VCaP (cell line): ENCODE measurements at regions not wholly inside any gene's neighbourhood (a gene's known extent, or its start where the extent isn't known, plus 50 kb on each side); places are given as distances from the start of the nearest gene placed in this dataset.
A peak's percentile ranks its signal among the peaks of the same experiment; 100 is the strongest.
"Not testable (repeated sequence)": the region's sequence is repeated elsewhere in the genome, so short reads cannot be mapped to it uniquely, and the experiment has no call there.

ENCODE experiments used
- H3K27ac ChIP-seq: fragments of 450-650 bp; 2 replicates; pipeline ENCODE4 v1.5.1; 2017
- TF ChIP-seq, protein P1 (sequence below): fragments of 450-650 bp; conservative IDR thresholded peaks from 2 replicates; pipeline ENCODE4 v1.5.1; 2017; ENCODE audit warnings: mild to moderate bottlenecking, moderate library complexity

- H3K27ac ChIP-seq: no peak overlapping the region
- TF ChIP-seq, protein P1, sequence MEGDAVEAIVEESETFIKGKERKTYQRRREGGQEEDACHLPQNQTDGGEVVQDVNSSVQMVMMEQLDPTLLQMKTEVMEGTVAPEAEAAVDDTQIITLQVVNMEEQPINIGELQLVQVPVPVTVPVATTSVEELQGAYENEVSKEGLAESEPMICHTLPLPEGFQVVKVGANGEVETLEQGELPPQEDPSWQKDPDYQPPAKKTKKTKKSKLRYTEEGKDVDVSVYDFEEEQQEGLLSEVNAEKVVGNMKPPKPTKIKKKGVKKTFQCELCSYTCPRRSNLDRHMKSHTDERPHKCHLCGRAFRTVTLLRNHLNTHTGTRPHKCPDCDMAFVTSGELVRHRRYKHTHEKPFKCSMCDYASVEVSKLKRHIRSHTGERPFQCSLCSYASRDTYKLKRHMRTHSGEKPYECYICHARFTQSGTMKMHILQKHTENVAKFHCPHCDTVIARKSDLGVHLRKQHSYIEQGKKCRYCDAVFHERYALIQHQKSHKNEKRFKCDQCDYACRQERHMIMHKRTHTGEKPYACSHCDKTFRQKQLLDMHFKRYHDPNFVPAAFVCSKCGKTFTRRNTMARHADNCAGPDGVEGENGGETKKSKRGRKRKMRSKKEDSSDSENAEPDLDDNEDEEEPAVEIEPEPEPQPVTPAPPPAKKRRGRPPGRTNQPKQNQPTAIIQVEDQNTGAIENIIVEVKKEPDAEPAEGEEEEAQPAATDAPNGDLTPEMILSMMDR: no peak
Observed at GRCh38 chr9:1171546-1171945, 121.4 kb downstream of the DMRT2 start.

DNA sequence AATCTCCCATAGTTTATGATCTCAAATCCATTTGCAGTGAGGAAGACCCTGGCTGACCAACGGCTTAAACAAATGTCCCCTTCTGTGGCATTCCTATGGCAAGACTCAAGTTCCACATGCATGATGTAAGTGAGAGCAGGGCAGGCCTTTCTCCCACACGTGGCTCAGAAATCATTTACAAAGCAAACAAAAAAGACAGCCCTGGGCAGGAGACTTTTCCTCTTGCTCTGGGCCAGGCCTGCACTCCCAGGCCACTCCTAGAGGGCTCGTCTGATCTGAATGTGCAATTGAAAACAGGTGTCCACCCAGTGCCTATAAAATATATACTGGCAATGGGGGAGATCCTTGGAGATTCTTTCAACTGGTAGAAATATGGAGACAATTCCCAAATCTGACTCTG, 123.1 kb downstream of the DMRT2 start:
- H3K27ac ChIP-seq: no peak overlapping the region
- TF ChIP-seq, protein P1: no peak

DNA sequence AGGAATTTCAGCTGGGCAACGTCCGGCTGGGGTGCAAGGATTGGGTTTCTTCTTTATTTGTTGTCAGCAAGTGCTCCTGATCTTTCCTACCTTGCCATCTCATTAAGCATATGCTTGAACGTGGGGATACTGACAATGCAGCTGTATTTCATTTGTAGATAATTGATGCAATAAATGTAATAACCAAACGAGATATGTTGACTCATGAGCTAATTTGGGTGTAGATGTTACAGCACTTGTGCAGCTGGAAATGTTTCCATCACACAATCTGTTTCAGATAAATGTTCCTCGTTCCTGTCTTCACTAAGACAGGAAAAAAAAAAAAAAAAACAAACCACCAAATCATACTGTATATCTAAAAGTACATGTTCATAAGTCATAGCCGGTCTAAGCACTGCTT, 123.8 kb downstream of the DMRT2 start:
- TF ChIP-seq, protein P1: no peak
- no peak overlapping the region for H3K27ac ChIP-seq

DNA sequence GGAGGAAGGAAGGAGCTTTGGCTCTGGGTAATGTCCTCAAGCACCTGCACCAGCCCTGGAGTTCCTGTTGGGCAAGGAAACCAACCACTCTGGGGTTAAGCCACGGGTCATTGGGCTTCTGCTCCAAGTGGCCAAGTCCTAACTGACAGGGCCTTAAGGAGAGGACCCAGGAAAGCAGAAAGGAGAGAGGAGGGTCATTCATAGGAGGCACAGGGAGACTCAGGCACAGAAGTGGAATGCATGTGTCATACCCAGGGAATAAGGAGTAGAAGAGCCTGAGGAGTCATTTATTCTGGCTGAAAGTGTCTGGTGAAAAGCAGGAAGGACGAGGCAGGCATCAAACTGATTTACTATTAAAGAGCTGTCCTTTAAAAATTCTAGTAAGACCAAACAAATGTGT, 129.2 kb downstream of the DMRT2 start:
- TF ChIP-seq, protein P1: no peak
- H3K27ac ChIP-seq: no peak overlapping the region

DNA sequence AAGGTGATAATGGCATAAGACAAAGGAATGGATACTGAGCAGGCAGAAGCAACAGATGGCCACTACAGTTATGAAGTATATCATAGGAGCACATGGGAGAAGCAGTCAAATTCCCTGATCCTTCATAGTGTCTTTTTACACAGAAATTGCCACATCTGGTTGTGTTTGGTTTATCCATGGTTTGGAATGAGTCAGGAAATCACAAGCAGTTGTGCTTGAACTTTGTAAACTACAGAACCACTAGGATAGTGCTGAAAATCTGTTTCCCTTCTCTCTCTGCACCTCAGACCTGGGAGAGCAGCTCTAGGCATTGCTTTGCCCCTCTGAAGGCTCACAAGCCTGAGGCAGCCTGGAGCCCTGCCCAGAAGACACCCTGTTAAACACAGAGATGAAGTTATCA, 134.0 kb downstream of the DMRT2 start:
- TF ChIP-seq, protein P1: no peak
- H3K27ac ChIP-seq: no peak overlapping the region

DNA sequence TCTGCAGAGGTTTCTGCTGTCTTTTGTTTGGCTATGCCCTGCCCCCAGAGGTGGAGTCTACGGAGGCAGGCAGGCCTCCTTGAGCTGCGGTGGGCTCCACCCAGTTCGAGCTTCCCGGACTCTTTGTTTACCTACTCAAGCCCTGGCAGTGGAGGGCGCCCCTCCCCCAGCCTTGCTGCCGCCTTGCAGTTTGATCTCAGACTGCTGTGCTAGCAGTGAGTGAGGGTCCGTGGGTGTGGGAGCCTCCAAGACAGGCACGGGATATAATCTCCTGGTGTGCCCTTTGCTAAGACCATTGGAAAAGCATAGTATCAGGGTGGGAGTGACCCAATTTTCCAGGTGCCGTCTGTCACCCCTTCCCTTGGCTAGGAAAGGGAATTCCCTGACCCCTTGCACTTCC, 137.0 kb downstream of the DMRT2 start:
- H3K27ac ChIP-seq: not testable (repeated sequence)

DNA sequence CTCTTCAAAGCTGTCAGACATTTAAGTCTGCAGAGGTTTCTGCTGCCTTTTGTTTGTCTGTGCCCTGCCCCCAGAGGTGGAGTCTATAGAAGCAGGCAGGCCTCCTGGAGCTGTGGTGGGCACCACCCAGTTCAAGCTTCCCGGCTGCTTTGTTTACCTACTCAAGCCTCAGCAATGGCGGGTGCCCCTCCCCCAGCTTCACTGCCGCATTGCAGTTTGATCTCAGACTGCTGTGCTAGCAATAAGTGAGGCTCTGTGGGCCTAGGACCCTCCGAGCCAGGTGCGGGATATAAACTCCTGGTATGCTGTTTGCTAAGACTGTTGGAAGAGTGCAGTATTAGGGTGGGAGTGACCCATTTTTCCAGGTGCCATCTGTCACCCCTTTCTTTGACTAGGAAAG, 145.5 kb downstream of the DMRT2 start:
- H3K27ac ChIP-seq: not testable (repeated sequence)

GRCh38 chr9:1198085-1198484, 147.9 kb downstream of the DMRT2 start:
- H3K27ac ChIP-seq: no peak overlapping the region
- TF ChIP-seq, protein P1: no peak

GRCh38 chr9:1200847-1201251, 150.7 kb downstream of the DMRT2 start:
- H3K27ac ChIP-seq: peak overlapping the region; percentile 65
- TF ChIP-seq, protein P1: no peak
